Kidney tubule cell (primary cell): ENCODE measurements at regions not wholly inside any gene's neighbourhood (a gene's known extent, or its start where the extent isn't known, plus 50 kb on each side); places are given as distances from the start of the nearest gene placed in this dataset.

Source experiments
- DNase-seq: peaks from one replicate; pipeline ENCODE4 v3.0.0-alpha.2; 2018; ENCODE audit warnings: low spot score

DNA sequence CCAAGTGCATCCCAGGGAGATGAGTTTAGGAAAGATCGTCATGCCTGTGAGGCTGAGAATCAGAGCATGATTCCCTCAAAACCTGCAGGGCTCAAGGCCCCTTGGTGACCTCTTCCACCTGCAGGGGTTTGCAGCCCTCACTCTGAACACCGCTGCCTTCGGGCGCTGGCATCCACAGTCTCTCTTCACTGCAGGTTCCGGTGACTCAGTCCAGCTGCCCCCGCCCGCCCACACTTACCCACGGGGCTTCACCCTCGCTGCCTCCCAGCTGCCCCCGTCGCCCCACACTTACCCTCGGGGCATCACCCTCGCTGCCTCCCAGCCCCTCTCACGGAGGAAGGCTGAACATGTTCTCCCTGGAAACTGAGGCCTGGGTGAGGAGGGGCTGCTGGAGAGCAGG, 277.1 kb downstream of the XXYLT1 start:
- DNase-seq, result no peak

DNA sequence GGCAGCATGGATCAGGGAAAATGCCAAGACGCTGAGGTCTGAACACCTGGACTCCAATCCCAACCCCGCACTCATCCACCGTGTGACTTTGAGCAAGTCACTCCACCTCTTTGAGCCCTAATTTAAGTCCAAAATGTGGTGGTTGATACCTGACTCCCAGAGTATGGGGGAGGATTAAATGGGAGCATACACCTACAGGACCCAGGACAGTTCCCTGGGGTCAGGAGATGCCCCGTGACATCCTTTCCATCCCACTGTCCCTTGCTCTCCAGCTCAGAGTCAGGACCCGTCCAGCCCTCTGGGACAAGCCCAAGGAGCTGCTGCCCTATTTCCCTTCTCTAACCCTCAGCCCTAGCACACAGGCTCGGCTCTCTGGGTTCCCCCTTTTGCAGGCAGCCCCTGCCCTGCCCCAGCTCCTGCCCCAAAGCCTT, 276.4 kb downstream of the XXYLT1 start:
- no peak for DNase-seq

DNA sequence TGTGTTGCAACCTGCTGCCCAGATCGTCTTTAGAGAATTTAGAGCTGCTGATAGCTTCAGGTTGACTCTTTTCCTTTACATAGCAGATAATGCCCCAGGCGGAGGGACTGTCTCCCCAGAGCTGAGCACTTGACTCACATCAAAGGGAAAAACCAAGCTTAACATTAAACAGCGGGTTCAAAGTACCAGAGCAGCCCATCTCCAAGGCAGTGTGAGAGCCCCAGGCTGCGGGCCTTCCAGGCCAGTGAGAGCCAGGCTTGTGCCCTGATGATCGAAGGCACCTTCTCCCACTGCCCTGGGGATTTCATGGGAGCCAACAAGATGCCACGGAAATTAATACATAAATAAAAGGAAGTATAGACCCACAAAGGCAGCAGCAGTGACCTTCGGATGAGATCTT, 275.6 kb downstream of the XXYLT1 start:
- no peak for DNase-seq

DNA sequence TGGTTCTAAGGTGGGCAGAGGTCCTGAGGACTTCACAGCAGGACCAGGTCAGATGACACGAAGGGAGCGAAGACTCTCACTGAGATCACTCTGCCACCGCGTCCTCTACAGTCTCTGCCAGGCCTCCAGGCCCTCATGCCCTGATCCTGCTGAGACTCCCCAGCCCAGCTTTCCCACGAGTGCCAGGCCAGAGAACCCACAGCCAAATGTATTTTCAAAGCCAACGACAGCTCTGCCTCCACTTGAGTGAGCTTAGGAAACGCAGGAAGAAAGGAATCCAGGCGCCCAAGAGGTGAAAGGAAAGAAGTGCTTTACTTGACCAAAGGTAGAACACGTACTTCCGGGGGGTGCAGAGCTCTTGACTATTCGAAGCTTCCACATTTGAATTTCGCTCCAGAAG, 275.0 kb downstream of the XXYLT1 start:
- DNase-seq, result no peak

DNA sequence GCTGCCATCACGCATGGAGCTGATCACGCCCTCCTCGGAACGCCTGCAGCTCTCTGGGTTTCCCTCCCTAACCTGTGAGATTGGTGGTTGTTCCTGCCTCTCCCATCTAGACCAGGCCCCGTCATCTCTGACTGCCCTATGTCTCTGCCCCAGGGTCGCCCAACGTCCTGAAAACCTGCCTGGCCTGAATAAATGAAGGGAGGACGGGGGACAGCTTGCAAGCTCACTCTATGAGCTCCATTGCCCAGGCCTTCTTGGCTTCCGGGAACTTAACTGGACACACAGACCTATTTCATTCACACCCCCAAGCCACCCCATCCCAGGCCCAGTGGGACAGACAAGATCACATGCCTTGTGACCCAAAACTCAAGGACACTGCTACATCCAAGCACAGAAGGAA, 274.2 kb downstream of the XXYLT1 start:
- DNase-seq, result no peak

DNA sequence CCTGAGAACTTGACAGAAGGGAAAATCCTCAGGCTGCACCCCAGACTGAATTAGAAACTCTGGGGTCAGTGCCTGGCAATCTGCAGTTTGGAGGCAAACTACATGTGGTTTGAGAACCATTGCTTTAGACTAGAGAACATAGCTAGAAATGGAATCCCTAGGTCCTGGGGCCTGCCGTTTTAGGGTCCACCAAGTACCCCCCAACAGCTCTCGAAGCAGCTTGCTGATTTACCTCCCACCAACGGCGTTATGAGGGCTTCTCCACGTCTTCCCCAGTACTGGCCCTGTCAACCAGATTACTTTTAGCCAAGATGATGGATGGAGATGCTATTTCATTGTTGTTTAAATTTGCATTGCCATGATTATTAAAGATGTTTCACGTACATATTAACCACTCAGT, 272.5 kb downstream of the XXYLT1 start:
- DNase-seq, result no peak

DNA sequence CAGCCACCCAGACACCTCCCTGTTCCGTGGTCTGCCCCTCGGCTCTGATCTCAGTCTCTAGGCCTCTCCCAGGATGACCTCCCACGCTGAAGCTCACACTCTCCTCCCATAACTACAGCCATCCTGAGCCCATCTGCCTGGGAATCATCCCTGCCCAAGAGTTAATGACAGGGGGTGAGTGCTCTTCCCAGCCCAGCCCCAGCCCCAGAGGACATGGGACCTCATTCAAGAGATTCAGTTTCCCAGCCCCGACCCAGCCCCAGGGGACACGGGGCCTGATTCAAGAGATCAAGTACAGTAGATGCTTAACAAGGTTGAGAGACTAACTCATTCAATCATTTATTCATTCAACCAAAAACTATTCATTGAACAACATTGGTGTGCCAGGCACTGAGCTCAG, 272.0 kb downstream of the XXYLT1 start:
- no peak for DNase-seq

DNA sequence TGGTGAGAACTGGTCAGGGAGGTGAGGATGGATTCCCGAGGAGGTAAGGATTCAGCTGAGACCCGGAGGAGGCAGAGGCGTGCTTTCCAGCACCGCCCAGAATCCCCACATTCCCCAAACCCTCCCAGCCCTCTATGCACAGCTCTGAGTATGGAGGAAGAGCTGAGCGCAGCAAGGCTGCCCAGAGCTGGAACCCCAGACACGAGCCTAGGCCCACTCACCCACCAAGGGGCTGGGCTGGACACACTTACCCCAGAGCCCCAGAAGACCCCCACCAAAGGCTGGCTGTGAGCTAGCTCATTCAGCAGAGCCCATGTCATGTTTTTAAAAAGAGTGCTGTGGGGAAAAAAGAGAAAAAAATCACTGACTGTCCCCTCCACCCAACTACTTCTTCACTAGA, 271.5 kb downstream of the XXYLT1 start:
- no peak for DNase-seq

DNA sequence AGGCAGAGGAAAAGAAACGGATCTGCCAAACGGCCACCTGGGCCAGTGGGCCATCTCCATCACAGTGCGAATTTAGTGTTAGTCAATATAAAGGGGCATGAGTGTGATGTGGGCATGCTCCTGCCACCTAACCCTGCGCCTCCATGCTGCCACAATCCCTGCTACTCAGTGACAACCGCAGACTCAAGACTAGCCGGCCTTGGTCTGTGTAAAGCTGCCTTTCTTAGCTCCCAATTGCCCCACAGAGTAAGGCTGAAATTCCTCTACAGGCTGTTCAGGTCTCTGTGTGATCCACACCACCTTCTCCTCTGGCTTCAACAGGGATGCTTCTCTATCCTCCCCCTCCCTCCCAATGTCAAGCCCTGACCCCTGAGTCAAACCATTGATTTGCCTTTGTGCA, 269.7 kb downstream of the XXYLT1 start:
- DNase-seq, result no peak

DNA sequence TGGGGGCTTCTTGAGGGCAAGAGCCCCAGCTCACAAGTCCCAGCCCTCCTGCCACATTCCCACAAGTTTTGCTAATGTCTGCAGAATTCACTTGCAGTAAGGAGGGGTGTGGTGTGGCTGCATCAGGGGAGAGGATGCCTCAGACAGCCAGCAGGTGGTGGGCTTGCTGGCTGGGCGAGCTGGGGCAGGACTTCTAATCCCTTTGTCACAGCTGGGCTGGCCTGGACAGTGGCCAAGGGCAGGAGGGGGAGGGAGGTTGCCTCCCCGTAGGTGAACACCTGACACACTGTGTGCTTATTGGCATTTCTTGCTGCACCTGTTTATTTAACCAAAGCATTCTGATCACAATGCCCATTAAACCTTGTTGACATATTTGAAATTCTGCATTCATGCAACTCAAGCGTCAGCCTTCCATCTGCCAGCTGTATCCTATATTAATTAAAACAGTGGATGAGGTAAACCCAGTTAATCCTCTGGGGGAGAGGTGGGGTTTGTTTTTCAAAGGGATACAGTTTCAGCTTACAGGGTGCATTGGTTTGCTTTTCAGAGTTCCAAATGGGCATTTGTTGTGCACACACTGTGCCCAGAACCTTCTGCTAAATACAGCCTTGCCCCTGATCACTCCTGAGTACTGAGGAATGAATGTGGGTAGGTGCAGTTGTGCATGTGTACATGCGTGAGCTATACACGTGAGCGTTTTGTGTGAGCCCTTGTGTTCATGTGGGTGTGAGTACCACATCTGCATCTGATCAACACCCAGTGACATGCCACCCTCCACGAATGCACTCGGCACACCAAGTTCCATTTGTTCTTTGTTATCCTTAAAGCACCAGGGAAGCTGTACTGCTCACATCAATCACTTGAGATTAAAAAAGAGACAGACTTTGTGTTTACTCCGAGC, 268.7 kb downstream of the XXYLT1 start:
- DNase-seq, result peak; percentile 57

DNA sequence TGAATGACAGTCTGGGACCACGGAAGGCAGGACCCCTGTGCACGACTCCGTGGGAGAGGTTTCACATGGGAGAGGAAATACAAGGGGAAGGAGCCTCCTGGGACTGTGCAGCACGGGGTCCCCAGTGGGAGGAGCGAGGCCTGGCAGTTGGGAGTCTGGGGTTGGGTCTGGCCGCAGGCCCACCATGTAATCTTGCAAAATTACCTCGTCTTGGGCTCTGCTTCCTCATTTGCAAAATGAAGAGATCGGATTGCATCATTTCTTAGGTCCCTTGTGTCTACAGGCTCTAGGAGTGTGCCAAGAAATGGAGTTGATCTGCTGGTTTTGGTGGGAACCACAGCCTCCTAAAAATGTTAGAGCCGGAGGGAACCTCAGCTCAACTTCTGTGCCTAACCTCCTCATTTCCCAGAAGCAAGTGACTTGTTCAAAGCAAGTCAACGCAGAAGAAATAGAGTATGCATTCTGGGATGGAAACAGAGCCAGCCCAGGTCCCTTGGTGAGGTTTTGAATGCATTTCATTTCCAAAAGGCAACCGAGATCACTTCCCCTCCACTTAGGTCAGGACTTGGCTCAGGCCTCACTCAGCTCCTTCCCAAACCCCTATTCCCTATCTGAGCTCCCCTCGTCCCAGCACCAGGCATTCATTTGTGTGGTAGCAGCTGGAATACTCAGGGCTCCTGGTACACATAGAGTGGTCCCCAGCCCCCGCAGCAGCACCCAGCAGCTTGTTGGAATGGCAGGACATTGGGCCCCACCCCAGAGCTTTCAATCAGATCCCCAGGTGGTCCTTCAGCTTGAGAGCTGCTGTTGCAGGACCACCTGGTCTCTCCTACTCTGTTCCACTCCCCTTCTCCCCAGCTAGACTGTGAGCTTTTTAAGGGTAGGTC, 267.7 kb downstream of the XXYLT1 start:
- no peak for DNase-seq

DNA sequence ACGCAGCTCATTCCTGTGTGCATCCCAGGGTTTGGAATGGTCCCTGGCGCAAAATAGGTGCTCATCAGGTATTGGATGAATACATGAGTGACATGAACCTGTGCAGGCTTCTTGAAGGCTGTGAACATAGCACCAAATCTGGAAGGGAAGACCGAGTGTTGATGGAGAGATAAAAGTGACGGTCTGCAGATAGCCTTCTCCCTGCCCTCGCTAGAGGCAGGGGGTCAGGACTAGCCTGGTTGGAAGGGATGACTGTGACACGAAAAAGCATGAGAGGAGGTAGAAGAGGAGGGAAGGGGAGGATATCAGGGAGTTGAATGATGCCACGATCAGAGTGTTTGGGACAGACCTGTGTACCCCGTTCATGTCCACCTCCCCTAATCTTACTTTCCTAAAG, 267.1 kb downstream of the XXYLT1 start:
- no peak for DNase-seq

DNA sequence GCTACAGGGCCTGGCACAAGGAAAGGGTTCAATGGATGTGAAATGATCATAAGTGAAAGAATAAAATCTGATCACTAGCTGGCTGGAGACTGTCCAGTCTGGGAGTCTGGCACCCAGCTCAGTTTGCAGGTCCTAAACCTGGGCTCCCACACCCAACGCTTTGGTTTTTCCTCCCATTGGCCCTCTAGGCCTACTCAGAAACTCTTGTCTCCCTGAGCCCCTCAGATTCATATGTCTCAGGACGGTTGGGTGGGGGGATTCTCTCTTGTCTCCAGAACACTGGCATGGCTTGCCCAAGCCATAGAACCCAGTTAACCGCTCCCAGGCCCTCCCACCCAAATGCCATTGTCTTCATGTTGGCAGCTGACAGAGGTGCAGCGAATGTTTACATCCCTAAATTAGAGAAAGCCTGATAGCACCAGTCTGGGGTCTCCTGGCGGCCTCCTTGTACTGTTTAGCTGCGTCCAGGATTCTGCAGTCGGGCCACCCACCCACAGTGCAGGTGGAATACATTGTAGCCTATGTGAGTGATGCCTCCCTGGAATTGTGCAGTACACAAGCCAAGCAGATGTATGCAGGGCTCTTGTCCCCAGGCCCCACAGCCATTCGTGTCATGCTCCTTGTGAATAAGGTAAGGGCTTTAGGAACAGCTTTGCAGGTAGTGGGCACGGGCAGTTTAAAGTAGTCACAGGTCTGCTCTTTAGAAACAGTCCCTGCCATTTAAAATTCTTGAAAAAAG, 266.3 kb downstream of the XXYLT1 start:
- no peak for DNase-seq

DNA sequence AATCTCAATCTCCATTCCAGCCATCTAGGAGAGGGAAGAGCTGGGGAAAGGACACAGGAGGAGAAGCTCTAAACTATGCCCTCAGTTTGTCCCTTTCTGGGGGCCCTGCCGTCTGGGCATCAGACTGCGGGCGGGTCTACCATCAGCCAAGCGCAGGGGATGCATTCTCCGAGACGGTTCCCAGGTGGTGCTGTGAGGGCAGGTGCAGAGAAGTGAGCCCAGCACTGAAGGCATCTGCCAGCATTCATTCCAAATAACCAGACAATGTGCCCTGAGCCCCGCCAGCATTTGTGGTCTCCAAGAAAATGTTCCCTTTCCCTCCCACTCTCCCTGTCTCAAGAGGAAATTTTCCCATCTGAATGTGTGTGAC, 265.7 kb downstream of the XXYLT1 start:
- DNase-seq, result no peak

DNA sequence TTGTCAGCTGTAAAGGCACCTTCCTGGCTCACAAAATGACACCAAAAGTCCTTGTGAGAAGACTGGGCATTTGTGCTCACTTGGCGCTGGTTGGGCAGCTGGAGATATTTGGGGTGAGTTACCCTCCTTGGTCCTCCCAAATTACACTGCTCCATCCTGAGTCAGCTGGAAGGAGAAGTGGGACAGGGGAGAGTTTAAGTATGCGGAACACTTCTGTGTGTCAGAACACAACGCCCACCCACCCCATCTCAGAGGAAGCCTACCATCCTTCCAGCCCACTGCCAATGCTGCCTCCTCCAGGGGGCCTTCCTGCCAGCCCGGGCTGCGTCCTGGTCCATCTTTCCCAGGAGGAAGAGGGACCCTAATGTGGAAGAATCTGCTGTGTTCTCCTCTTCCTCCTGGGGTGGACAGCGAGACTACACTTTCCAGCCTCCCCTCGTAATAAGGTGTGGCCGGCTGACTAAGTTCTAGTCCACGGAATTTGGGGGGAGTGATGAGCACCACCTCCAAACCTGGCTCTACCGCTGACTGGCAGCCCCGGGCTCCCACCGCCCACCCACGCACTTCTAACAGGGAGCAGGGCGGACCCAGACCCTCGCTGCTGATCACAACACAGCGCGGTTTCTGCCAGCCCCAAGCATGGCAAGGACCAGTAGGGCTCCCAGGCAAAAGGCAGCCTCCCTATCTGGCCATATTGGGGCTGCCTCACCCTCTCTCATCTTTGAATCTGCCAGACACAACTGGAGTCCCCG, 265.0 kb downstream of the XXYLT1 start:
- no peak for DNase-seq

DNA sequence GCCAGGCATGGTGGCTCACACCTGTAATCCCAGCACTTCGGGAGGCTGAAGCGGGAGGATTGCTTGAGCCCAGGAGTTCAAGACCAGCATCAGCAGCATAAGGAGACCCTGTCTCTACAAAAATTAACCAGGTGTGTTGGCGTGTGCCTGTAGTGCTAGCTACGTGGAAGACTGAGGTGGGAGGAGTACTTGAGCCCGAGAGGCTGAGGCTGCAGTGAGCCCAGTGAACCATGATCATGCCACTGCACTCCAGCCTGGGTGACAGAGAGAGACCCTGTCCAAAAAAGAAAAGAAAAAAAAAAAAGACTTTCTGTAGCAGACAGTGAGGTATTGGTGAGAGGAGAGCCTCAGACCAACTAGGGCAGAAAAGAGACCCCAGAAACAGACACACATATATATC, 263.8 kb downstream of the XXYLT1 start:
- DNase-seq, result no peak

DNA sequence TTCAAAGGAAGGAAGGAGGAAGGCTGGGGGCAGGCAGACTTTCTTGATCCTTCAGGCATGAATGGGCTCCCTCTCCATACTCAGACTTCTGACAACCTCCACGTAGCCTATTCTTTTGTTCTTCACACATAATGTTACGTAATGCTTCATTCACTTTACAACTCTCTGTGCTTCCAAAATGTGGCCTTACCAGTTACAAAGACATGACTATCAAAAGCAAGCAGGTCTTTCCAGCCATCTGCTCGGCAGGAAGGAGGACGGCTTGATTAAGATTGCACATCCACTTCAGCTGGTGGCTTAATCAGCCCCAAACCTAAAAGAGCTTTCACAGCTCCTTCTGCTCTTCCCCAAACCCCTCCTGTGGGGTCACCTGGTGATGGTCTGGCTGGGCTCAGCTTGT, 263.2 kb downstream of the XXYLT1 start:
- no peak for DNase-seq

DNA sequence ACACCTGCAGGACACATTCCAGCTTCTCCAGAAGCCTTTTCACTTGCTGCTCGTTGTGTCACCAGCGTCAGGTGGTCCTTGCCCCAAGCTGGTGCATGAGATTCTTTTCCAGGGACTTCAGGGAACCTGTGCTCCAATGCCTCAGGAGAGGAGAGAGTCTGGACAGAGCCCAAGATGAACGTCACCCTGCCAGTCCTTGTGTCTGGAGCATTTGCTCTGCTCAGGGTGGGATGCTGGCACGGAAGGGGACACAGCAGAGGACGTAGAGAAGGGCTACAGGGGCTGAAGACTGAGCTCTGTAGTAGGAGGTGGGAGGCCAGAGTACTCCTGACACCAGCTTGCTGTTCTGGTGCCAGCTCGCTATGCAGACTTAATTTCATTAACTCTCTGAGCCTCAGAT, 262.1 kb downstream of the XXYLT1 start:
- DNase-seq, result no peak

DNA sequence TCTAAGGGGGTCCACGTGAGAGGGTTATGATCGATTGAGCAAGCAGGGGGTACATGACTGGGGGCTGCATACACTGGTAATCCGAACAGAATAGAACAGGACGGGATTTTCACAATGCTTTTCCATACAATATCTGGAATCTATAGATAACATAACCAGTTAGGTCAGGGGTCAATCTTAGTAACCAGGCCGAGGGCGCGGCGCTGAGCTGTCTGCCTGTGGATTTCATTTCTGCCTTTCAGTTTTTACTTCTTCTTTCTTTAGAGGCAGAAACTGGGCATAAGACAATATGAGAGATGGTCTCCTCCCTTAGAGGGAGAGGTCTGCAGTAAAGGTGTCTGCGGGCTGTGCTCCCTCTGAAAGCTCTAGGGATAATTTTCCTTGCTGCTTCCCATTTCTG, 261.3 kb downstream of the XXYLT1 start:
- no peak for DNase-seq

DNA sequence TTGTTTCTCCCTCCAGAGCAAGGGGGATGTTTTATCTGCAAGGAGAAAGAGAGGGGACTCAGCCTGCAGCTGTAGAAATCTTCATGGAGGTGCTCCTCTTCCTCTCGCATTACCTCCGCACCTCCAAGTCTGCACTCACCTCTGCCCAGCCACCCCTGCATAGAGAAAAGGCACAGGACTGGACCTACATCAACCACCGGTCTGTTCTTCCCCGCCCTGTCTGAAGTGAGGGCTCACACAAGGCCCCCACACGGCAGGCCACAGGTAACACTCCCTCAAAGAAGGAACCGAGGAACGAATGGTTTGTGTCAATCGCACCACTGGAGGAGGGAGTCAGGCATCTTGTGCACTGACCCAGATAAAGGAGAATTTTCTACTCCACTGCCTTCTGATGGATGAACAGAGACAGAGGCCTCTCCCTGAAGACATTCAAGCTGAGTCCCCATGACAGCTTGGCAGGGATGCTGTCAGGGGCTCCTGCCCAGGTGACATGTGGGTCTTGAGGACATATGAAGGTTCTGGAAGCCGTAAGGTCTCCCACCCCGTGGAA, 260.3 kb downstream of the XXYLT1 start:
- DNase-seq, result no peak

DNA sequence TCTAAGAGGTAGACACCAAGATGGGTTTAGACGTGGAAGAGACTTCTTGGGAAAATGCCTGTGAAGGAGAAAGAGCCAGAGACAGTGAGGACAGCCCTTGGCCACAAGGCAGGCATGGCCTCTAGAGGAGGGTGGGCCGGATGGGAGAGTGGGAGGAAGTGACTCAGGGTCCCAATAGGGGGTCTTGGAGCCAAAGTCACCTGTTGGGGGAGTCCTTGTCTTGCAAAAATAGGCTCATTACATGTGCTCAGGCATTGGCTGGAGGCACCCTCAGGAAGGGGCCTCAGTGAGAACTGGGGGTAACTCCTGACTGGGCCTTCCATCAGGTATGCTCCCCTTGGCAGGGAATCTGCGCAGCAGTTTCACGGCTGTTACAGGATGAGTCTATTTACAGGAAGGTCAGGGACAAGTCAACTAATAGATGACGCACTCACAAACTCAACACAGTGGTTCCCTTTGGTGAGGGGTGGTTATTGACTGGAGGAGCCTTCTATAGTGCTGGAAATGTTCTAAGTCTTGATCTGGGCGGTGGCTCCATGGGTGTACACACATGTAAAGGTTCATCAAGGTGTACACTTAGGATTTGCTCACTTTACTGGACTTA, 259.6 kb downstream of the XXYLT1 start:
- DNase-seq, result no peak
